RWPE1 (cell line): ENCODE measurements at regions not wholly inside any gene's neighbourhood (a gene's known extent, or its start where the extent isn't known, plus 50 kb on each side); places are given as distances from the start of the nearest gene placed in this dataset.

ENCODE experiments used
- CTCF ChIA-PET: fragments of 350-600 bp; sonication (Branson Sonifier 250); formaldehyde crosslinking; extraction: SDS; loops from one replicate; lab custom pipeline; 2021; lab: Yijun Ruan, JAX
- POLR2A ChIA-PET: fragments of 400-600 bp; formaldehyde crosslinking; extraction: SDS; loops from one replicate; lab custom pipeline; 2020; ENCODE audit warnings: antibody characterized with exemption; ENCODE audit not compliant: low non-redundant PET; lab: Yijun Ruan, JAX
- DNase-seq: peaks from one replicate; pipeline ENCODE4 v3.0.0; 2012; ENCODE audit warnings: low spot score
- H3K27ac ChIP-seq: fragments of 450-650 bp; 2 replicates; pipeline ENCODE4 v1.5.1; 2017
- TF ChIP-seq, protein P1 (sequence below): fragments of 450-650 bp; conservative IDR thresholded peaks from 2 replicates; pipeline ENCODE4 v1.5.1; 2017; ENCODE audit warnings: low read depth, mild to moderate bottlenecking

DNA sequence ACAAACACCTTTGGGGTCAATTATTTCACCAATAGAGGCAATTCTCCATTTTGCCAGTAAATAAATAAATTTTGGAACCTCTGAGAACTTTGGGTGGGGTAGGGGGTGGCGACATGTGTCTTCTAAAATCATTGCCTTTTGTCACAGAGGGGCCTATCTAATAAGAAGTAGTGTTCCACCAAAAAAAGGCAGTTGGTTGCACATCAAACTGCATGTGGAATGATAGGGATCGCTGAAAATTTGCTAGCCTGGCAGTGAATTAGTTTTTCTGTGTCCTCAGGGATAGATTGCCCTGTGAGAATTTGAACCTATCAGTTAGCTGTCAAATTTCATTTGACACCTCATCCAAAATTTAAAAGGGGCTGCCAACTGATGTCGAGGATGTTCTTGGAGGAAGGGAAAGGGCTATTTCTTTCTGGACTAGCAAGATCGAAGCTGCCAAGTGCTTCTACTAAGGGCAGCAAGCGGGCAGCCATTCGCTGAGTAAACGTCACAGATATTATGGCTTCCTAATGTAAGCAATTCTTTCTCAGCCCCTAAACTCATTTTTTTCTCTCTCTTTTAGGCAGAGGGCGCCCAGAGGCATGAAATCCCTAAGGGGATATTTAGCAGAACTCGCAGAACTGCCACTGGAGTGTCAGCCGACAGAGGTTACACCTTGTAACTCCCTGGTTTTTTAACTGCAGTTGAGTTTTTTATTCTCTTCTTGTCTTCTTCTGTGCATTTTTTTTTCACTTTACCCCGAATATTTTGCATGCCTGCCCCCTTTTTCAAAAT is 2208.1 kb upstream of the WWC1 start:
- ChIA-PET CTCF (interaction anchor here (0.6 to 0.7 kb wide), 2 partner anchors 725 to 779 kb away, joined by 3 read pairs; no protein-coding TSS in a partner anchor), POLR2A (no interaction called here)
- H3K27ac ChIP-seq: no peak overlapping the region
- TF ChIP-seq, protein P1, sequence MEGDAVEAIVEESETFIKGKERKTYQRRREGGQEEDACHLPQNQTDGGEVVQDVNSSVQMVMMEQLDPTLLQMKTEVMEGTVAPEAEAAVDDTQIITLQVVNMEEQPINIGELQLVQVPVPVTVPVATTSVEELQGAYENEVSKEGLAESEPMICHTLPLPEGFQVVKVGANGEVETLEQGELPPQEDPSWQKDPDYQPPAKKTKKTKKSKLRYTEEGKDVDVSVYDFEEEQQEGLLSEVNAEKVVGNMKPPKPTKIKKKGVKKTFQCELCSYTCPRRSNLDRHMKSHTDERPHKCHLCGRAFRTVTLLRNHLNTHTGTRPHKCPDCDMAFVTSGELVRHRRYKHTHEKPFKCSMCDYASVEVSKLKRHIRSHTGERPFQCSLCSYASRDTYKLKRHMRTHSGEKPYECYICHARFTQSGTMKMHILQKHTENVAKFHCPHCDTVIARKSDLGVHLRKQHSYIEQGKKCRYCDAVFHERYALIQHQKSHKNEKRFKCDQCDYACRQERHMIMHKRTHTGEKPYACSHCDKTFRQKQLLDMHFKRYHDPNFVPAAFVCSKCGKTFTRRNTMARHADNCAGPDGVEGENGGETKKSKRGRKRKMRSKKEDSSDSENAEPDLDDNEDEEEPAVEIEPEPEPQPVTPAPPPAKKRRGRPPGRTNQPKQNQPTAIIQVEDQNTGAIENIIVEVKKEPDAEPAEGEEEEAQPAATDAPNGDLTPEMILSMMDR: no peak
- no peak for DNase-seq

GRCh38 chr5:166086568-166086967 is 2204.9 kb upstream of the WWC1 start:
- H3K27ac ChIP-seq: no peak overlapping the region
- ChIA-PET POLR2A (no interaction called here), CTCF (interaction anchor here (0.7 kb wide), 2 partner anchors 210 to 324 kb away, joined by 3 to 5 read pairs; no protein-coding TSS in a partner anchor)
- DNase-seq: no peak
- TF ChIP-seq, protein P1: no peak

GRCh38 chr5:166088389-166089039 is 2202.9 kb upstream of the WWC1 start:
- H3K27ac ChIP-seq: no peak overlapping the region
- ChIA-PET POLR2A (no interaction called here), CTCF (interaction anchor here (0.6 to 0.7 kb wide), 2 partner anchors 32 to 76 kb away, joined by 3 to 4 read pairs; no protein-coding TSS in a partner anchor)
- DNase-seq: no peak
- TF ChIP-seq, protein P1: no peak

DNA sequence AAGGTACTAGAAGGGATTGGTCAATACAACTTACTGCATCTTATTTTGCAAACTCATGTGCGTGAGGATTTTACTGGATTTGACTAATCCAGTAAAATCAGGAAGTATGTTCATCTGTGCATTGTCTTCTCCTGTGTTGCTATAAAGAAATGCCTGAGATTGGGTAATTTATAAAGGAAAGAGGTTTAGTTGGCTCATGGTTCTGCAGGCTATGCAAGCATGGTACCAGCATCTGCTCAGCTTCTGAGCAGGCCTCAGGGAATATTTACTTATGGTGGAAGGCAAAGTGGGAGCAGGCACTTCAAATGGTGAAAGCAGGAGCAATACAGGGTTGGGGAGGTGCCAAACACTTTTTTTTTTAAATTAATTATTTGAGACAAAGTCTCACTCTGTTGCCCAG is 2199.5 kb upstream of the WWC1 start:
- ChIA-PET POLR2A (no interaction called here), CTCF (no interaction called here)
- no peak overlapping the region for H3K27ac ChIP-seq
- no peak for DNase-seq
- TF ChIP-seq, protein P1: no peak

DNA sequence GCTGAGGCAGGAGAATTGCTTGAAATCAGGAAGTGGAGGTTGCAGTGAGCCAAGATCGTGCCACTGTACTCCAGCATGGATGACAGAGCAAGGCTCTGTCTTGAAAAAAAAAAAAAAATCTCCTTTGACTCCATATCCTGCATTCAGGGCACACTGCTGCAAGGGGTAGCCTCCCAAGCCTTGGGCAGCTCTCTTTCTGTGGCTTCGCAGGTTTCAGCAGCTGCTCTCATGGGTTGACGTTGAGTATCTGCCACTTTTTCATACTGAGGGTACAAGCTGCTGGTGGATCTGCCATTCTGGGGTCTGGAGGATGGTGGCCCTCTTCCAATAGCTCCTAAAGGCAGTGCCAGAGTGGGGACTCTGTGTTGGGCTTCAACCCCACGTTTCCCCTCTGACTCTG is 2198.1 kb upstream of the WWC1 start:
- H3K27ac ChIP-seq: no peak overlapping the region
- DNase-seq: no peak
- CTCF ChIA-PET: no interaction called here
- TF ChIP-seq, protein P1: no peak
- POLR2A ChIA-PET: no interaction called here

- no peak overlapping the region for H3K27ac ChIP-seq
- ChIA-PET POLR2A (no interaction called here), CTCF (interaction anchor here (0.6 kb wide), 1 partner anchor 775 kb away, joined by 3 read pairs; no protein-coding TSS in a partner anchor)
- no peak for DNase-seq
- TF ChIP-seq, protein P1: no peak
These were observed 2188.5 kb upstream of the WWC1 start for GRCh38 chr5:166102947-166103346.
